T-helper 1 cell treated with Interleukin-12 subunit alpha and Interleukin-12 subunit beta and Interleukin-4 antibody, amounts not matched to agents 30 ng/mL and 1 ng/mL, for 36 hours (primary cell): ENCODE measurements at regions not wholly inside any gene's neighbourhood (a gene's known extent, or its start where the extent isn't known, plus 50 kb on each side); places are given as distances from the start of the nearest gene placed in this dataset.
"Not testable (repeated sequence)": the region's sequence is repeated elsewhere in the genome, so short reads cannot be mapped to it uniquely, and the experiment has no call there.

Experiments used
- intact Hi-C: fragments of 100-400 bp; cut with micrococcal nuclease; formaldehyde crosslinking; loops from one replicate; pipeline ENCODE4 v1.15.1; 2024

DNA sequence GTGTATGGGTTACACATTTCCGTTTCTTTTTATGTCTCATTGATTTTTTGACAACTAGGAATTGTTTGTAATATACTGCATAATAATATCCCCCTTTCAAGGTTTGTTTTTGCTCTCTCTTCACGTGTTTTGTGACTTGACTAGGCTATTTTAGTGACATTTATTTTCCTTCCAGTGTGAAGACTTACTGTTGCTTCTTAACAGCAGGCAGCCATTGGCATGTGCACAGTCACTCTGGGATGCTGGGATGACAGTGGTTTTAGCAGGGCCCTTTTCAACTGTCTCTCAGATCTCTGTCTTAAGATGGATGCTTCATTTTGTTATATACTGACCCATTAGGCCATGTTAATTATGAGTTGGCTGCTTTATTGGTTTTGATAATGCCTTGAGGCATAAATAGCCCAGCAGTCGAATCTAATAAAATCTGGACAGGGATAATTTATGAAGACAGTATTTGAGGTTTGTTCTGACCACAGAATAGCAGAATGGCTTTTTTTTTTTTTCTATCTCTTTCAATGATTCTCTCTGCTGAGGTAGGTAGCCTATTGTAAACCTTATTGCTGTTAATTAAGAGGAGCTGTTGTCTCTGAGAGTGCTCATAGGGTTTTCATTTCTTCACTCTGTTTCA is 536.0 kb downstream of the GABRG2 start:
- intact Hi-C loops = no loop called here

DNA sequence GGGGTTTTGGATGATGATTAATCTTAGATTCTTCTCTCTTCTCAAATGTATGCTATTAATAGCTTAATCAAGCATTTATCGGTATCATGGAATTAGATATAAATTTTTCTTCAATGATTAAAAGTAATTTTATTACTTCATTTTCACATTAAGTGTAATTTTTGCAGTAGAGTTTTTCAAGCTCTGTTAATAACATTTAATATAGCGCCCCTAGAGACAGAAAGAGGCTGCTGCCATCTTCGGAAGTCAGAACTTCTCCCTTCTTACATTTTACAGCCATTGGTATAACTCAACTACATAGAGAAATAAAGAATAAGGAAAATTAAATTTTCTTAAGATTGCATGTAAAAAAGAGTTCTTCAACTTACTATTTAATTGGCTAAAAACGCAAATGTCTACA is 540.3 kb downstream of the GABRG2 start:
- intact Hi-C loops = no loop called here

DNA sequence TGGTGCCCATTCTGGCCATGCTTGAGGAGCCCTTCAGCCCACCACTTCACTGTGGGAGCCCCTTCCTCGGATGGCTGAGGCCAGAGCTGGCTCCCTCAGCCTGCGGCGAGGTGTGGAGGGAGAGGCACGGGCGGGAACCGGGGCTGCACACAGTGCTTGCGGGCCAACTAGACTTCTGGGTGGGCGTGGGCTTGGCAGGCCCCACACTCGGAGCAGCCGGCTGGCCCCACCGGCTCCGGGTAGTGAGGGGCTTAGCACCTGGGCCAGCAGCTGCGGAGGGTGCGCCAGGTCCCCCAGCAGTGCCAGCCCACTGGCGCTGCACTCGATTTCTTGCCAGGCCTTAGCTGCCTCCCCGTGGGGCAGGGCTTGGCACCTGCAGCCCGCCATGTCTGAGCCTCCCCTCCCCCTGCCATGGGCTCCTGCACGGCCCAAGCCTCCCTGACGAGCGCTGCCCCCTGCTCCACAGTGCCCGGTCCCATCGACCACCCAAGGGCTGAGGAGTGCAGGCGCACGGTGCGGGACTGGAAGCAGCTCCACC is 554.2 kb downstream of the GABRG2 start:
- intact Hi-C loops = not testable (repeated sequence)

DNA sequence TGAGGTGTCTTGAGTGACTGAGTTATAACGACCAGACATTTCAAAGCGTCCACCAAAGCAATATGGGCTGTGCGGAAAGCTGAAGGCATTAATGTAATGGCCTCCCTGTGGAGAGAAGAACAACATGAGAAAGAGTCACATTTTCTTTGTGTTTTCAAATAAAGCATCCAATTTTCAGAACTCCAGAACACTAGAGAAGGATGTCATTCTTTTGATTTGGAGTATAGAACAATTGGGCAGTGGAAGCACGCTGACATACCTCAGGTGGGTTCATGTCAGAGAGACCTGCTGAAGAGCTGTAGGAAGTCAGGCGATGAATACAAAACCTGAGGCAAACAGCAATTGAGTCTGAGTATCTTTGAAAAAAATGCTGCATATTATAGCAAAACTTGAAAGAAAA is 556.5 kb downstream of the GABRG2 start:
- intact Hi-C loops = no loop called here

DNA sequence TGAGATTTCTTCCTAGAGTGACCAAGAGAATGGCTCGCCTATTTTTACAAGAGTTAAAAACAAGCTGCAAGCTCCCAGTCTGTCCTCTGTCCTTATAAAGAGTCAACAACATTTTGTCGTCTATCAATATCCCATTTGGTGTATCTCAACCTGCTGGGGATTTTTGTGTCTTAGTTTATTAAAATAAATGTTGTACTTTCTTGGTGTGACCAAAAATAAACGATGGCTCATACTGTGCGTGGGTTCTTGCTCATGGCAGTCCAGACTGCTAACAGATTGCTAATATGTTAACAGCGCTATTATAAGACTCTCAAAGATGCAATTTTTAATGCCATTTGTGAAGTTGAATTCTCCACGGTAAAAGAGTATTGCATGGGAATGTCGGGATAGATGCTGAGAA is 569.9 kb downstream of the GABRG2 start:
- intact Hi-C loops = no loop called here

DNA sequence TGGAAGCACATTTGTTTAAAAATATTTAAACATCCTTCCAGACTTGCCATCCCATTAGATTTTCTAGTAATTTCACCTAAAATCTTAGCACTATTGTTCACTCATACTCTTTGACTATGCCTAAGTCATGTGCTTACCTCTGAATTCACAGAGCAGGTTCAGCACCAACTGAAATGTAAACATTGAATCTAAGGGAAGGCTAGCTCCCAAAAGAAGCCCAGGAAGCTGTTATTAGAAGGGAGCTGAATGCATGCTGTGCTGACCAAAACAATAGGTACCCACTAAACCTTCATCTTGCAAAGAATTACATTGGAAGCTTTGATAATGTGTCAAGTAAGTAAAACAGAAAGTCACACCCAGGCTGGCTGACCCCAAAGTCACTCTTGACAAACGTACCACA is 571.3 kb downstream of the GABRG2 start:
- intact Hi-C loops = no loop called here

DNA sequence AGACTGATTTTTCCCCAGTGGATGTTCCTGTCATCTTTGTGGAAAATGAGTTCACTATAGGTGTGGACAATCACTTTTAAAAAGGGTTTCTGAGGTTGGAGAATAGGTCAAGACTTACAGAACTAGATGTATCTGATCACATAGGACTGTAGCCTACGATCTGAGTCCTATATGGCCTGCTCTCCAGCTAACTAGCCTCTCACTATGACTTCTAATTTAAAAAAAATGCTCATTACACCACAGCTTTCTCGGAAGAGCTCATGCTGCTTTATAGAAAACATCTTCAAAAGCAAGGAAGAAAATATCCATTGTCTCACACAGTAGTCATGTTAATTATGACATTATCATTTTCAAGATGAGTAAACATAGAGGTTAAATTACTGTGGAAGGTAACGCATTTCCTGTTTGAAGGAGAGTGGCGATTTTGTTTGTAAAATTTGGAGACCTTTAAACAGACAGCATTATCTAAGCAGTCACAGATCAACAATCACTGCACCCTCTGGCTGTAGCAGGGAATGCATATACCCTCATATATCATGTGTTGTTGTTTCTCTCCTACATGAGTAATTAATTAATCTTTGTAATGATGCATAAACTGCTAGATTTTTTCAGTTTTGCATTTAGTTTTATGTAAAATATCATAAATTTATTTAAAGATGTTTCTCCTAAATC is 573.7 kb downstream of the GABRG2 start:
- intact Hi-C loops = no loop called here

DNA sequence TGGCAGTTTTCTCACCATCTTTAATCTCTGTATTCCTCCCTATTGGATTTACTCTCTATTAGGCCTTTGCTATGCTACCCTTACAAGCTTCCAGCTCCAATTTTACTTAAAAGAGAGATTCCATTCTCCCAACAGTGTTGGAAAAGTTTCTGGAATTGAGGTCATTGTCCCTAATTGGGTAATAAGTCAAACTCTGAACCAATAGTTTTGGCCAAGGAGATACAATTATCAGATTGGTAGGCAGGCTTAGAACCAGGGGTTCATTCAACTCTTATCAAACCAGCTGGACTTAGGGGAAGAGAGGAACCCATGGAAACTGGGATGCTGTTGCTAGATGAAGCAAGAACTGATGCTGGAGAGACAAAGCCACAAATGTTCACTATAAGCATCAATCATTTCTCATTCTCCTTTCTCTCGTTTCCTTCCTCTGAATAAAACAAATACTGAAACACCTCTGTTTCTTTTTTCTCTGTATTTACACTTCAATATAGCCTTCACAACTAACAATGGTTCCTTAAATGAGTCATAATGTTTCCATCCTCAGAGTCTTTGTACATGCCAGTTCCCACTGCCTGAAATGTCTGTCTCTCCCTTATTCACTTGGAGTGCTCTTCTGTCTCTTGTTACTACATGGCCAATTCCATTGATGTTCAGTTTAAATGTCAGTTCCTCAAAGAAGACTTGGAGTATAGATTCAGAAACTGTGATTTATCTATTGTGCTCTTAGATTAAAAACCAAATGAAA is 587.3 kb downstream of the GABRG2 start:
- intact Hi-C loops = no loop called here

DNA sequence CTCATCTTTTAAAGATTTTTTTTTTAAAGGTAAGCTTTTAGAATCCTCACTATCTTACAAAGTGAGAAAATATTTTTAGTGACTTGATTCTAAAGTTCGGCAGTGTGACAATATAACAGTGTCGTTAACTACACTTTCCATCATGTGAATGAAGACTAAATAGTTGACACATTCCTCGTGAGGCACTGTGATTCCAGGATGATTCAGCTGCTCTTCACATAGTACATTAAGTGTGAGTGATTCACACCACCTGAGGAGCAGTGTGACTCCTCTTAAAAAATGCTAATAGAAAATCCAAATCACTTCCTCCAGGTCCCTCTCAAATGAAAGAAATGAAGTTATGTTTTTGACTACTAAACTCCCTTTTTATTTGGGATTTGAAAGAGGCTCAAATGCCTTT is 589.5 kb downstream of the GABRG2 start:
- intact Hi-C loops = no loop called here

DNA sequence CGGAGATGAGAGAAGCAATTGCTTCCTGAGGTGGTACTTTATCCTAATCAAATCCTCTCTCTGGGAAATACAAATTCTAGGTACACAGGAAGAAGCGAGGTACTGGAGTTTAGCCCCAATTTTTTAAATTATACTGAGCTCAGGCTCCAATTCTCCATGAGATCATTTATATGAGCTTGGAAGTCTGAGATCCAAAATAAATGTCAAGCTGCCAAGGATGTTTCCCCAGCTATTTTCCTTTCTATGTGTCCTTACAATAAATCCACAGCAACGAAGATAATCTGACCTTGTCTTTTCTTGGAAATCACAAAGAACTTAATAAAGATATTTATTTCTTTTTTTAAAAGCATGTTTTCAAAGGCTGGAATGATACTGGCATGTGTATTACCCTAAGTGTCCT is 597.3 kb downstream of the GABRG2 start:
- intact Hi-C loops = no loop called here

DNA sequence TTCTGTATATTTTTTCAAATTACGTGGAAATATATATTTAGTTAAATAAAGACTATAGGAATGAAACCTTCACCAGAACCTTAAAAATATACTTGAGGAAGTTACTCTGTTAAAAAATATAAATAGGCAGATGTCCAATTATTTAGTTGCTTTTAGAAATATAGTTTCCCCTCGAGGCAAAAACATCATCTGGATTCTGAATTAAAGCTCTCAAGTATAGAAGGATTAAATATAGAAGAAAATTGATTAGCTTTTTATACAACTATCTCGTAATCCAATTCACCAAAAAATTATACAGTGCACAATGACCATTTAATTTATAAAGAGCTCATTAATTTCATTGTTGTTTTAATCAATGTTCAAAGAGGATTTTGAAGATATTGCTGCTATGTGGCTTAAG is 601.4 kb downstream of the GABRG2 start:
- intact Hi-C loops = no loop called here

DNA sequence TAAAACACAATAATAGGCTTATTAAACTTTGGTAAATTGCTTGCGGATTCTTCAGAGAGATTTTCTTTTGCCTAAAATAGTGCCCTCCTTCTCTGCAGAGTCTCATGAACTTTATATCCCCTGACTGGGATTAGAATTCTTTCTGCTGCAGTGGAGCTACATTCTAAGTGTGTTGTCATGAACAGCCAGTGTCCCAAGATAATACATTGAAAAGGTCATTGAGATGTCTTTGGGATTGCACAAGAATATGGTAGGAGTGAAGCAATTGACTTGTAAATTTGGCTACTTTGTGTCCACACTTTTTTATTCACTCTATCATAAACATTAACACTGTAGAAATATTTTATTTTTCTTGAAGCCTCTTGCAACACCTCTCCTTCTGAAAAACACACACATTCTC is 604.5 kb downstream of the GABRG2 start:
- intact Hi-C loops = no loop called here

DNA sequence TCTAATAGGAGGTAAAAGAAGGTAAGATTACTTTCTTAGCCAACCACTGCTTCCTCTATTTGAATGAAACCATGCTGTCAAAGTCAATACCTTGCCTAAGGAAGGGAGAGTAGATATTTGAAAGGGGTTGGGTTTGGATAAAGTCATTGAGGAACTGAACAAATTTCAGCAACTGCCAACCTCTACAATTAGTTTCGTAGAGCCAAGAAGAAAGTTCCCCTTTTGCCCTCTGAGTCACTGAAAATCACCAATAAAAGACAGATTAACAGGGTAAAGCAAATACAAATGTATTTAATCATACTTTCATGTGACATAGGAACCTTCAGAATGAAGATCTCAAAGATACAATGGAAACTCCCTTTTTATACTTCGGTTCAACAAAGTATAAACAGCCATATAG is 615.7 kb downstream of the GABRG2 start:
- intact Hi-C loops = no loop called here

DNA sequence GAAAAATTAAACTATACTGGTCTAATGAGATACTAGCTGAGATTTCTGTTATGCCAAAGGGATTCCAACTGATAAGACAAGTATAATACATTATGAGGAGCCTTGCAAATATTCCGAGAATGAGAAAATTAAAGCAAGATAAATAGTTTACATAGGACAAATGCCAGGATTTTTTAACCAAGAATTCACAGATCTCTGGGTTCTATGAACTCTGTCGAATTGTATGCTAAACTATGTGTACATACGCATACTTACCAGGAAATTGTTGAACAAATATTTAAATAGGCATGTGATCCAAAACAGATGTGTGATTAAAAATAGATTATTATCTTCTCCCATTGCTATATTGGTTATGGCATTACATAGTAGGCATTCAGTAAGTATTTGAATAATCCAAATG is 616.6 kb downstream of the GABRG2 start:
- intact Hi-C loops = no loop called here

DNA sequence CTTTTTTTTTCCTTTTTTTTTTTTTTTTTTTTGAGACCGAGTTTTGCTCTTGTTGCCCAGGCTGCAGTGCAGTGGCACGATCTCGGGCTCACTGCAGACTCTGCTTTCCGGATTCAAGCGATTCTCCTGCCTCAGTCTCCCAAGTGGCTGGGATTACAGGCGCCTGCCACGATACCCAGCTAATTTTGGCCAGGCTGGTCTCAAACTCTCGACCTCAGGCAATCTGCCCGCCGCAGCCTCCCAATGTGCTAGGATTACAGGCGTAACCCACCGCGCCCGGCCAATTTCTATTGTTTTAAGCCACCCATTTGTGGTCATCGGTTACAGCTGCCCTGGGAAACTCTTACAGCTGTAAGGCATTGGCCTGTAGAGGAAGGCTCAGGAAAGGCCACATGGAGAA is 617.7 kb downstream of the GABRG2 start:
- intact Hi-C loops = no loop called here

DNA sequence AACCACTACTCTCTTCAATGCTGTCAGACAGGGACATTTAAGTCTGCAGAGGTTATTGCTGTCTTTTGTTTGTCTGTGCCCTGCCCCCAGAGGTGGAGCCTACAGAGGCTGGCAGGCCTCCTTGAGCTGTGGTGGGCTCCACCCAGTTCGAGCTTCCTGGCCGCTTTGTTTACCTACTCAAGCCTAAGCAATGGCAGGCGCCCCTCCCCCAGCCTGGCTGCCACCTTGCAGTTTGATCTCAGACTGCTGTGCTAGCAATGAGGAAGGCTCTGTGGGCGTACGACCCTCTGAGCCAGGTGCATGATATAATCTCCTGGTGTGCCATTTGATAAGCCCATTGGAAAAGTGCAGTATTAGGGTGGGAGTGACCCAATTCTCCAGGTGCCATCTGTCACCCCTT is 628.7 kb downstream of the GABRG2 start:
- intact Hi-C loops = not testable (repeated sequence)

DNA sequence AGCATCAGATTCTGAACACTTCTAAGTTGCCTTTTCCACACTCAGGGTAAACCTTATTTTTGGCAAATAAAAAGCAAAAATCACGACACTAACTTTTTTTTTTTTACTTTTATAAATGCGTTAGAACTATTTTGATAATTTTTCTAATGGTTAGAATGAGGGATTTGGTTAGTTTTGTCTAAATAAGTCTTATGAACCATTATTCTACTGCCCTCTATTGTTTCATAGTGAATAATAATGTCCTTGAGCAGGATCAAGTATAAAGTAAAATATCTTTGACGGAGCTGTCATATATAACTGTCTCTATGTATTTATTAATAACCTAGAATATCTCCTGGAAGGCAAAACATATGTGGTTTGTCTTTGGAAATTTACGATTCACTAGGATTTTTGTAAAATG is 631.8 kb downstream of the GABRG2 start:
- intact Hi-C loops = no loop called here

DNA sequence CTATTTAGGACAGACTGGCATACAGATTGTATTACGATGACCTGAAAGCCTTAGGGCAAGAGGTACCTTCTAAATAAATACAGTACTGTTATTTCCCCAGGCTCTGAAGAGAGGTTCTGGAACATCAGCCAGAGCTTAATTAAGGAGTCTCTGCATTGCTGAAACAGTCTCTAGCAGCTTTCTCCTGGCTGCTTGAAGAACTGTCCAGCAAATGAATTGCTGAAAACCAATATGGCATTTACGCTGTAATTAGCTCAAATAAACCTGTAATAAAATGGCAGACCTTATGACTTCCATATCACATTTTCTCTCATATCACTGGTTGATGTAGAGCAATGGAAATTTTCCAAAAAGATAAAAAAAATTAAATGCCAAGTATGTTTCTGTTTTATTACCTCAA is 636.3 kb downstream of the GABRG2 start:
- intact Hi-C loops = no loop called here

DNA sequence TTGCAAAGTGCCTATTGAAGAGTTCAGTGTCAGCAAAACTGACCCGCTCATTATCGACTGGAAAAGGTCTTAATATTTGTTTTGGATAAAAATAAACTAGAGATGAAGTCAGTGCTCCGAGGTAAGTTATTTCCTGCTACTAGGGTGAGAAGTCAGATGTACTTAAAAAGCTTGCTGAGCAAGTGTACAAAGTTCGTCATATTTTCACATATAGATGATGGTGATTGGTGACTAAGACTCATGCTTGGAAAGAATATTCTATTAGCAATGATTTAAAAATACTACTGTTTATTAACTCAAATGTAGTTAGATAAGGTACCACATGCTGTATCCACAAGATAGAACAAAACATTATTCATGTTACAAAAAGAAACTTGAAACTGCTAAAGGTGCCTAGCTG is 643.7 kb downstream of the GABRG2 start:
- intact Hi-C loops = no loop called here

DNA sequence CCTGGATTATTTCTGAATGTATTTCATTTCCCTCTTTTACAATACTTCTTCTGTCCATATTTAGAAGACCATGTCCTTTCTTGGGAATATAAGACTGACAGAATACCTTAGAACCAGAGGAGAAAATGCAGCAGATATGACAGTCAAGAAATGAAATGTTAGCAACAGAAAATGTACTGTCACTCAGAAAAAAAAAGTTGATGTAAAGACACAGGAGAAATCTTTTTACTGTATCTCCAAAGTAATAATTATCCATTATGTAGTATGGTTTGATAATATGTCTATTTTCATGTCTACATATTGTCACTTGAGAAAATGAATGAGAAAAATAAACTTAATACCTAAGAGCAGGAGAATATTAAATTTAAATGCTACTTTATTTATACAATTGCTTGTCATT is 652.1 kb downstream of the GABRG2 start:
- intact Hi-C loops = no loop called here

DNA sequence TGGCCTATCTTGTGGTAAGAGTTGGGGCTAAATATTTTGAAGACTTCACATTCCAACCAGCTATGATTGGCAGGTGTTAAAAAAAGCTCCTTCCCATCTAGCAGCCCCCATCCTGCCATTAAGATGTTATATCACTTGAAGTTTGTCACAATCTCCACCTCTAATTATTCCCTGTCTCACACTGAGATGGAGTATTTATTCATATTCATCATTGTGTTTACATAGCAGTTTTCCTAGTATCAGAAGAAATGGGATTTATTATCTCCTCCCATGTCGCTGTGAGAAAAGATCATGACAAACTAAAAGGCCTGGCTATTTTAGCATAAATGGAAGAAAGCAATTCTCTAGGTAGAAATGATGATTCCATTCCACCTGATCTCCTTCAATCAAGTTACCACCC is 653.6 kb downstream of the GABRG2 start:
- intact Hi-C loops = no loop called here

DNA sequence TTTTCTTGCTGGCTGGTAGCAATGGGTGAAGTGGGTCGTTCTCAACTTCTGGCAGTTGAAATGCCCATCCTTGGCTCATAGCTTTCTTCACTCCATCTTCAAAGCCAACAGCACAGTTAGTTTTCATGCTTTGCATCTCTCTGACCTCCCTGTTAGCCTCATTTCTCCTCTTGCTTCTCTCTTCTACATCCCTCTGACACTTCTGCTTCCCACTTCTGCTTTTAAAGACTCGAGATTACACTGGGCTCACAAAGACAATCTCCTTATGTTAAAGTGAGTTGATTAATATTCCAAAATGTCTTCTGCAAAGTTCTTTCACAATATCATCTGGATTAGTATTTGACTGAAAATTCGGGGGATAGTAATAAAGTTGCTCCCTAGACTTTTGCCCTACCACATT is 684.8 kb upstream of the CCNG1 start:
- intact Hi-C loops = no loop called here

DNA sequence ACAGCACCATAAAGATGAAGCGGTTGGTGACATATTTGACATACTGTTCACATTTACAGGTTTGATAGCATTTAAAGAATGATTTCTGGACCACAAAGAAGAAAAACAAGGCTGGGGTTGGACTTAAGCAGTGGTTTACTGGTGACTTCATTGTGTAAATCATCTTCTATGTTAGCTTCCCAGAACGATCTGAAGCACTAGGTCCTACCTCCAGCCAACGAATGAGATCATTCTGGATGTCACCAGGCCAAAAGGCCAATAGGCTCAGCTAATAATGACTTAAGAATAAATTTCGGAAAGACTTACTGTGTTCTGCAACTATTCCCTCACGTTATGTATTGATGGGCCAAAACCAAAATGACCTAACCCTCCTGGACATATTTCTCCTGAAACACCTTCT is 675.3 kb upstream of the CCNG1 start:
- intact Hi-C loops = no loop called here
